CD4-positive, alpha-beta memory T cell (primary cell): ENCODE measurements at regions not wholly inside any gene's neighbourhood (a gene's known extent, or its start where the extent isn't known, plus 50 kb on each side); places are given as distances from the start of the nearest gene placed in this dataset.
"Not testable (repeated sequence)": the region's sequence is repeated elsewhere in the genome, so short reads cannot be mapped to it uniquely, and the experiment has no call there.

Experiments
- CTCF ChIA-PET: fragments of 350-600 bp; sonication (Branson Sonifier 250); formaldehyde crosslinking; loops from one replicate; lab custom pipeline; 2021; ENCODE audit warnings: inconsistent platforms; ENCODE audit not compliant: partially characterized antibody; lab: Charles Lee
- POLR2A ChIA-PET: fragments of 350-600 bp; sonication (Branson Sonifier 250); formaldehyde crosslinking; loops from one replicate; lab custom pipeline; 2021; ENCODE audit not compliant: partially characterized antibody; lab: Charles Lee
- DNase-seq, 5 donors: peaks; one replicate each; pipeline versions ENCODE4 v3.0.0 to v3.0.0-alpha.2; 2020 to 2022; ENCODE audit warnings: mixed read lengths in 1 of 5
- H3K27ac ChIP-seq: one replicate; pipeline ENCODE4 v1.7.0; 2013; ENCODE audit warnings: low read depth, low read length
- H3K27me3 ChIP-seq: 2 replicates; pipeline ENCODE4 v1.7.0; 2013; ENCODE audit warnings: mild to moderate bottlenecking, low read length, moderate library complexity; ENCODE audit not compliant: insufficient read depth
- H3K36me3 ChIP-seq: 2 replicates; pipeline ENCODE4 v1.7.0; 2013; ENCODE audit warnings: mild to moderate bottlenecking, low read length, moderate library complexity; ENCODE audit not compliant: insufficient read depth
- H3K4me1 ChIP-seq: 2 replicates; pipeline ENCODE4 v1.7.0; 2013; ENCODE audit warnings: mild to moderate bottlenecking, low read length, moderate library complexity; ENCODE audit not compliant: insufficient read depth
- H3K4me3 ChIP-seq, 2 donors: one replicate each; pipeline ENCODE4 v1.7.0; 2013; ENCODE audit warnings: low read length in 2 of 2, mild to moderate bottlenecking in 1 of 2
- H3K9me3 ChIP-seq, 2 donors: one replicate each; pipeline ENCODE4 v1.7.0; 2013; ENCODE audit warnings: low read length in 2 of 2, control low read depth in 1 of 2; ENCODE audit not compliant: control insufficient read depth in 1 of 2
- H3K27ac Mint-ChIP-seq, 7 donors: one replicate each; pipeline ENCODE4 v1.8.0; 2020 to 2021; ENCODE audit warnings: mixed read lengths in 7 of 7, mild to moderate bottlenecking in 6 of 7, inconsistent platforms in 3 of 7, moderate library complexity in 3 of 7
- H3K27me3 Mint-ChIP-seq, 2 donors: one replicate each; pipeline ENCODE4 v1.8.0; 2020 to 2021; ENCODE audit warnings: mixed read lengths in 2 of 2
- H3K36me3 Mint-ChIP-seq, 2 donors: one replicate each; pipeline ENCODE4 v1.8.0; 2020 to 2021; ENCODE audit warnings: mixed read lengths in 2 of 2, inconsistent platforms in 1 of 2, mild to moderate bottlenecking in 1 of 2
- H3K4me1 Mint-ChIP-seq, 4 donors: one replicate each; pipeline ENCODE4 v1.8.0; 2020 to 2021; ENCODE audit warnings: mixed read lengths in 4 of 4, mild to moderate bottlenecking in 1 of 4
- H3K4me3 Mint-ChIP-seq, 8 donors: one replicate each; pipeline ENCODE4 v1.8.0; 2020 to 2021; ENCODE audit warnings: mixed read lengths in 8 of 8, mild to moderate bottlenecking in 7 of 8, moderate library complexity in 6 of 8, inconsistent platforms in 3 of 8
- H3K9me3 Mint-ChIP-seq, 8 donors: one replicate each; pipeline ENCODE4 v1.8.0; 2020 to 2021; ENCODE audit warnings: mixed read lengths in 8 of 8, mild to moderate bottlenecking in 5 of 8, inconsistent platforms in 3 of 8, moderate library complexity in 1 of 8
- intact Hi-C: fragments of 100-400 bp; cut with micrococcal nuclease; formaldehyde crosslinking; loops from one replicate; pipeline ENCODE4 v1.15.1; 2023

GRCh38 chr2:62641410-62641843 is 64.1 kb upstream of the EHBP1 start:
- Mint-ChIP-seq H3K27ac (no peak overlapping the region), H3K27me3 (peaks cover 1 to 2% of the 10 kb centered on the region in 2 donors), H3K4me1 (peaks cover 0 to 5% (median 0%) of the 10 kb centered on the region in 4 donors), H3K36me3 (no peaks in the 10 kb centered on the region), H3K4me3 (no peak overlapping the region), H3K9me3 (peaks cover 0 to 14% (median 3%) of the 10 kb centered on the region in 8 donors)
- no peak for DNase-seq
- Histone ChIP-seq H3K4me1 (no peaks in the 10 kb centered on the region), H3K27me3 (no peaks in the 10 kb centered on the region), H3K9me3 (no peaks in the 10 kb centered on the region), H3K27ac (no peak overlapping the region), H3K36me3 (no peaks in the 10 kb centered on the region), H3K4me3 (no peak overlapping the region)
- intact Hi-C loops: no loop called here
- ChIA-PET POLR2A (no interaction called here), CTCF (no interaction called here)

DNA sequence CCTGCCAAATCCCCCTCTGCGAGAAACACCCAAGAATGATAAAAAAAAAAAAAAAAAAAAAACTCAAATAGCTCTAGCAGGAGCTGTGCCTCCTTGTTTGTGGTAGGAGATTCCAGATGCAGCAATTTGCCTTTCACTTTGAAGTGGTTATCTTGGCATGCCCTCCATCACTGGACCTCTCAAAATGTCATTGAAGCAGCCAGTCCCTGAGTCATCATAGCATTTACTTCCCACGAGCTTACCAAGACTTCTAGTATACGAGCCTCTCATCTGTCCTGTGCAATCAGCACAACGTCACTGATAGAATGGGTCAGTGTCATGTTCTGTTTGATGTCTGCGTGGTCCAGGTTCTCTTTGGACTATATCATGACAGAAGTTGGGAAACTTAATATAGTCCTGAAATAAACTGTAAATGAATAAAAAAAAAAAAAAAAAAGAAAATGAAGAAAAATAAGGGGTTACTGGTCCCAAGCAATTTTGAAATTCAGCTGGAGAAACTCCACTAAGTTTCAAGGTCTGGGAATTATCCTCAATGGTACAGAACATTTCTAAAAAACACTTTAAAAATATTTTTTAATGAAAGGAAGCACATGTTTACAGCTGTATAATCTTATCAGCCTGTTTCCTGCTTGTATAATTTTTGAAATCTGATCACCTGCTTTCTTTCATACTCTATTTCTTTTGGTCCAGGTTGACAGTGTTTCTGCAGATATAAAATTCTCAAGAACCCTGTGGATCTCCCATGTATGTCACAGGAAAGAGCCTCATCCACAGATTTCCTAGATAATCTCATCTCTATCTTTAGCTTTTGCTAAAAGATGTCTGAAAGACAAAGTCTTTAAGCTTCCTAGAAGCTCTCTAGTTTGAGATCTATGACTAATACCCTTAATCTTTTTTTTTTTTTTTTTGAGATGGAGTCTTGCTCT is 74.1 kb upstream of the EHBP1 start:
- no peaks in the 10 kb centered on the region for H3K36me3 Mint-ChIP-seq
- POLR2A ChIA-PET: no interaction called here
- no peak for DNase-seq
- H3K4me3 Mint-ChIP-seq: no peak overlapping the region
- H3K4me1 Mint-ChIP-seq: no peaks in the 10 kb centered on the region
- peaks cover 0 to 21% (median 11%) of the 10 kb centered on the region in 8 donors for H3K9me3 Mint-ChIP-seq
- no peak overlapping the region for H3K27ac Mint-ChIP-seq
- H3K9me3 ChIP-seq: no peaks in the 10 kb centered on the region
- CTCF ChIA-PET: no interaction called here
- no peak overlapping the region for H3K4me3 ChIP-seq
- H3K36me3 ChIP-seq: no peaks in the 10 kb centered on the region
- peaks cover 7 to 12% of the 10 kb centered on the region in 2 donors for H3K27me3 Mint-ChIP-seq
- intact Hi-C loops: no loop called here
- no peaks in the 10 kb centered on the region for H3K27me3 ChIP-seq
- H3K27ac ChIP-seq: no peak overlapping the region
- H3K4me1 ChIP-seq: no peaks in the 10 kb centered on the region

GRCh38 chr2:62630206-62630605 is 75.3 kb upstream of the EHBP1 start:
- peaks cover 0 to 20% (median 11%) of the 10 kb centered on the region in 8 donors for H3K9me3 Mint-ChIP-seq
- H3K4me1 Mint-ChIP-seq, H3K27ac Mint-ChIP-seq, H3K4me1 ChIP-seq, H3K27ac ChIP-seq, H3K4me3 ChIP-seq, H3K36me3 ChIP-seq, H3K4me3 Mint-ChIP-seq, intact Hi-C loops, H3K9me3 ChIP-seq, CTCF ChIA-PET, DNase-seq, H3K27me3 ChIP-seq, H3K27me3 Mint-ChIP-seq, POLR2A ChIA-PET, H3K36me3 Mint-ChIP-seq: not testable (repeated sequence)

DNA sequence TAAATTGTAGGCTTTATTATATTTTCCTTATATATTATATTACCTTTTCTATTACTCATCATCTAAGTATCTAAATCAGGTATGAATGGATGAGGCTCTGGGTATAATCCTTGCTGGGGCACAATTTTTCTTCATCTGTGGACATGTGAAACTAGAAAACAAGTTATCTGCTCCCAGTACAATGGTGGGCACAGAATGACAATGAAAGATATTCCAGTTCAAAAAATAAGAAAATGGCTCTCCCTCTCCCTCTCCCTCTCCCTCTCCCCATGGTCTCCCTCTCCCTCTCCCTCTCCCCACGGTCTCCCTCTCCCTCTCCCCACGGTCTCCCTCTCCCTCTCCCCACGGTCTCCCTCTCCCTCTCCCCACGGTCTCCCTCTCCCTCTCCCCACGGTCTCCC is 76.2 kb upstream of the EHBP1 start:
- H3K27me3 Mint-ChIP-seq, intact Hi-C loops, H3K27ac Mint-ChIP-seq, H3K4me3 ChIP-seq, DNase-seq, H3K9me3 ChIP-seq, H3K4me1 Mint-ChIP-seq, H3K36me3 ChIP-seq, POLR2A ChIA-PET, H3K36me3 Mint-ChIP-seq, H3K27ac ChIP-seq, H3K4me3 Mint-ChIP-seq, H3K4me1 ChIP-seq, H3K27me3 ChIP-seq, CTCF ChIA-PET: not testable (repeated sequence)
- peaks cover 0 to 14% (median 9%) of the 10 kb centered on the region in 8 donors for H3K9me3 Mint-ChIP-seq

DNA sequence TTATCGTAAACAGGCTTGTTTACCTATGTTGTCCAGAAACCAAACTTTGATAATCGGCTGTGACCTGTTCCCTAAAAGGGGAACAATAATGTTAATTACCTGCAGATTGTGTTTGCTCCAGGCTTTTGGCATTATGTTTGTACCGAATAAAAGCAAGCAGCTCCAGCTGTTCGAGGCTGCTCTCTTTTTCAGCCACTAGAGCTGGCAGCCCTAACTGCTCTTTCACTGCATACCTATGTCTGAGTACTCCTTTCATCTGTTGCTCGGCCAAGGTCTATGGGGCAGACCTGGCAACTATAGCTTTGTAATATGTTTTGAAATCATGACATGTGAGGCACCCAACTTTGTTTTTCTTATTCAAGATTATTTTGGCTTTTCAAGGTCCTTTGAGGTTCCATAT is 77.8 kb upstream of the EHBP1 start:
- no peak for DNase-seq
- Histone ChIP-seq H3K27me3 (no peaks in the 10 kb centered on the region), H3K27ac (no peak overlapping the region), H3K36me3 (no peaks in the 10 kb centered on the region), H3K4me3 (no peak overlapping the region), H3K4me1 (no peaks in the 10 kb centered on the region), H3K9me3 (no peaks in the 10 kb centered on the region)
- H3K4me1 Mint-ChIP-seq: no peaks in the 10 kb centered on the region
- ChIA-PET CTCF (no interaction called here), POLR2A (no interaction called here)
- no peak overlapping the region for H3K4me3 Mint-ChIP-seq
- H3K27ac Mint-ChIP-seq: no peak overlapping the region
- peaks cover 0 to 13% (median 7%) of the 10 kb centered on the region in 8 donors for H3K9me3 Mint-ChIP-seq
- intact Hi-C loops: no loop called here
- peaks cover 4 to 6% of the 10 kb centered on the region in 2 donors for H3K27me3 Mint-ChIP-seq
- H3K36me3 Mint-ChIP-seq: no peaks in the 10 kb centered on the region

DNA sequence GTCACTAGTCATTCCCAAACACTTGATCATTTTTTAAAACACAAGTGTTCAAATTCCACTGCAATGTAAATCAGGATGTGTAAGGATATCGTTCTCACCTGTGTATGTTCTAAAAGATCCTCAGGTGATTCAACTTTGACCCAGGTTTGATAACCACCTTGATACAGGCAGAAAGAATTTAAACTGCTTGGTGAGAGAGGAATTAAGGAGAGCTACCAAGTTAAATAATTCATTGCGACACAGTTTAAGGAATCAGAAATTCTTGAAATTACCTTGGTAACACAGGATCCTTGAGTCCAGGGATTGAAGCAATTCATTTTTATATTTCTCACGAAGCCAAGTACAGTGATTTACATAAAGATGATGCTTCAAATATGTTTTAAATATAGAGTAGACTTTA is 80.7 kb upstream of the EHBP1 start:
- no peaks in the 10 kb centered on the region for H3K36me3 ChIP-seq
- CTCF ChIA-PET: no interaction called here

DNA sequence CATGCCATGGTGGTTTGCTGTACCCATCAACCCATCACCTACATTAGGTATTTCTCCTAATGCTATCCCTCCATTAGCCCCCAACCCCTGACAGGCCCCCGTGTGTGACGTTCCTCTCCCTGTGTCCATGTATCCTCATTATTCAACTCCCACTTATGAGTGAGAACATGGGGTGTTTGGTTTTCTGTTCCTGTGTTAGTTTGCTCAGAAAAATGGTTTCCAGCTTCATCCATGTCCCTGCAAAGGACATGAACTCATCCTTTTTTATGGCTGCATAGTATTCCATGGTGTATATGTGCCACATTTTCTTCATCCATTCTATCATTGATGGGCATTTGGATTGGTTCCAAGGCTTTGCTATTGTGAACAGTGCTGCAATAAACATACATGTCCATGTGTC is 89.0 kb upstream of the EHBP1 start:
- H3K27ac Mint-ChIP-seq, H3K4me1 Mint-ChIP-seq, intact Hi-C loops, H3K36me3 ChIP-seq, POLR2A ChIA-PET, H3K27me3 Mint-ChIP-seq, H3K27ac ChIP-seq, H3K9me3 ChIP-seq, H3K4me1 ChIP-seq, H3K36me3 Mint-ChIP-seq, H3K4me3 Mint-ChIP-seq, DNase-seq, H3K27me3 ChIP-seq, H3K4me3 ChIP-seq, CTCF ChIA-PET: not testable (repeated sequence)
- H3K9me3 Mint-ChIP-seq: peaks cover 5 to 41% (median 19%) of the 10 kb centered on the region in 8 donors

More for the DNA sequence above, 80.7 kb upstream of the EHBP1 start:
- Mint-ChIP-seq H3K4me1 (no peaks in the 10 kb centered on the region), H3K9me3 (peaks cover 0 to 13% (median 6%) of the 10 kb centered on the region in 8 donors), H3K36me3 (no peaks in the 10 kb centered on the region), H3K27ac (no peak overlapping the region), H3K4me3 (no peak overlapping the region), H3K27me3 (peaks cover 0 to 8% of the 10 kb centered on the region in 2 donors)
- Histone ChIP-seq H3K9me3 (no peaks in the 10 kb centered on the region), H3K4me3 (no peak overlapping the region), H3K27ac (no peak overlapping the region), H3K27me3 (no peaks in the 10 kb centered on the region), H3K4me1 (no peaks in the 10 kb centered on the region)
- POLR2A ChIA-PET: no interaction called here
- no peak for DNase-seq
- intact Hi-C loops: no loop called here
